HCT116 (cell line): ENCODE measurements at regions not wholly inside any gene's neighbourhood (a gene's known extent, or its start where the extent isn't known, plus 50 kb on each side); places are given as distances from the start of the nearest gene placed in this dataset.

ENCODE experiments used
- ATAC-seq: fragments of 200-7000 bp; cut with Tn5 transposase; 2 replicates; pipeline ENCODE4 v1.9.1; 2020; ENCODE audit warnings: mild to moderate bottlenecking, moderate library complexity
- BruUV-seq: library from RNA; stranded (reverse); fragments of 400-500 nt; replicated peaks from 2 replicates; lab custom pipeline; 2021; lab: Mats Ljungman, UMichigan
- CTCF ChIA-PET: fragments of 300-600 bp; sonication (Branson Sonifier 250); formaldehyde crosslinking; loops from one replicate; lab custom pipeline; 2021; ENCODE audit warnings: antibody characterized with exemption; lab: Charles Lee
- POLR2A ChIA-PET: fragments of 300-600, 350-600 bp; sonication (Branson Sonifier 250); formaldehyde crosslinking; loops from one replicate; lab custom pipeline; 2021; ENCODE audit warnings: antibody characterized with exemption; lab: Charles Lee
- RAD21 ChIA-PET, 2 experiments: fragments of 300-600 bp; sonication (Branson Sonifier 250); formaldehyde crosslinking; loops; one replicate each; lab custom pipeline; 2023; ENCODE audit warnings: low total read pairs in 2 of 2; ENCODE audit not compliant: uncharacterized antibody in 2 of 2, unreplicated experiment in 2 of 2, low non-redundant PET in 1 of 2; lab: Charles Lee
- DNase-seq: peaks from one replicate; pipeline ENCODE4 v3.0.0-alpha.2; 2010; ENCODE audit warnings: low read depth, low spot score
- H2AFZ ChIP-seq: fragments of 200-600 bp; shearing (Covaris generic), sonication (generic); 2 replicates; pipeline ENCODE4 v1.6.1; 2017; ENCODE audit warnings: low read depth, mixed run types, mixed read lengths, antibody characterized with exemption, low read length; ENCODE audit not compliant: poor library complexity, severe bottlenecking
- H3K27ac ChIP-seq: 2 replicates; pipeline ENCODE4 v1.5.1; 2012; ENCODE audit warnings: low read depth, low read length
- H3K27me3 ChIP-seq: fragments of 200-600 bp; sonication (generic); 2 replicates; pipeline ENCODE4 v1.6.1; 2016; ENCODE audit warnings: mixed run types, low read length, mixed read lengths; ENCODE audit not compliant: insufficient read depth
- H3K36me3 ChIP-seq, 2 experiments: fragments of 200-500 bp in 1 of 2; fragments of 200-600 bp in 1 of 2; sonication (Bioruptor generic) in 1 of 2; sonication (generic) in 1 of 2; 2 replicates each; pipeline versions ENCODE4 v1.5.1 to v1.6.1; 2014 to 2016; ENCODE audit warnings: low read length in 2 of 2, inconsistent platforms in 1 of 2, mixed read lengths in 1 of 2, mixed run types in 1 of 2; ENCODE audit not compliant: insufficient read depth in 2 of 2, control insufficient read depth in 1 of 2
- H3K4me1 ChIP-seq, 2 experiments: fragments of 200-600 bp in 1 of 2; sonication (generic) in 1 of 2; 2 replicates each; pipeline versions ENCODE4 v1.5.1 to v1.6.1; 2012 to 2017; ENCODE audit warnings: low read length in 2 of 2, inconsistent platforms in 1 of 2, mild to moderate bottlenecking in 1 of 2, mixed read lengths in 1 of 2, mixed run types in 1 of 2, moderate library complexity in 1 of 2; ENCODE audit not compliant: insufficient read depth in 2 of 2, control insufficient read depth in 1 of 2
- H3K4me2 ChIP-seq: fragments of 200-600 bp; sonication (generic); 2 replicates; pipeline ENCODE4 v1.6.1; 2017; ENCODE audit warnings: mixed run types, low read length, mixed read lengths
- H3K4me3 ChIP-seq, 2 experiments: fragments of 200-600 bp in 1 of 2; sonication (generic) in 1 of 2; replicated peaks in 1 of 2; 2 replicates each; pipeline ENCODE4 v1.5.1; 2011 to 2016; ENCODE audit warnings: low read length in 2 of 2, control low read depth in 1 of 2, low read depth in 1 of 2, mild to moderate bottlenecking in 1 of 2, mixed read lengths in 1 of 2, mixed run types in 1 of 2
- H3K79me2 ChIP-seq: fragments of 200-600 bp; sonication (generic); 2 replicates; pipeline ENCODE4 v1.6.1; 2017; ENCODE audit warnings: mild to moderate bottlenecking, mixed run types, low read length, moderate library complexity, mixed read lengths; ENCODE audit not compliant: insufficient read depth
- H3K9ac ChIP-seq: fragments of 200-600 bp; sonication (generic); 2 replicates; pipeline ENCODE4 v1.6.1; 2016; ENCODE audit warnings: low read length, mixed read lengths
- H3K9me2 ChIP-seq: fragments of 200-600 bp; sonication (generic), shearing (Covaris generic); 2 replicates; pipeline ENCODE4 v1.6.1; 2017; ENCODE audit warnings: mixed run types, mild to moderate bottlenecking, moderate library complexity; ENCODE audit not compliant: insufficient read depth
- H3K9me3 ChIP-seq, 2 experiments: fragments of 200-500 bp in 1 of 2; fragments of 200-600 bp in 1 of 2; sonication (Bioruptor generic) in 1 of 2; sonication (generic) in 1 of 2; 2 replicates each; pipeline ENCODE4 v1.6.1; 2014 to 2017; ENCODE audit warnings: low read length in 2 of 2, mixed read lengths in 2 of 2, inconsistent platforms in 1 of 2, low read depth in 1 of 2, mild to moderate bottlenecking in 1 of 2, mixed run types in 1 of 2, moderate library complexity in 1 of 2; ENCODE audit not compliant: control insufficient read depth in 1 of 2, insufficient read depth in 1 of 2
- H4K20me1 ChIP-seq: fragments of 200-600 bp; sonication (generic), shearing (Covaris generic); 2 replicates; pipeline ENCODE4 v1.6.1; 2017; ENCODE audit warnings: mixed run types, mild to moderate bottlenecking, moderate library complexity; ENCODE audit not compliant: insufficient read depth
- CTCF ChIP-seq, 3 experiments: fragments of 200-600 bp in 1 of 3; sonication (generic) in 1 of 3; IDR thresholded peaks in 2 of 3; conservative IDR thresholded peaks in 1 of 3; 2 replicates each; pipeline ENCODE4 v1.5.1; 2012 to 2017; ENCODE audit warnings: low read depth in 2 of 3, low read length in 2 of 3, antibody characterized with exemption in 1 of 3, borderline replicate concordance in 1 of 3, control low read depth in 1 of 3, mild to moderate bottlenecking in 1 of 3, mixed read lengths in 1 of 3, mixed run types in 1 of 3, moderate library complexity in 1 of 3; ENCODE audit not compliant: insufficient read depth in 1 of 3
- ELF1 ChIP-seq: IDR thresholded peaks from 2 replicates; pipeline ENCODE4 v1.6.1; 2012; ENCODE audit warnings: low read depth, borderline replicate concordance
- JUND ChIP-seq: IDR thresholded peaks from 2 replicates; pipeline ENCODE4 v1.6.1; 2012
- RAD21 ChIP-seq: IDR thresholded peaks from 2 replicates; pipeline ENCODE4 v1.6.1; 2012; ENCODE audit warnings: low read depth, mild to moderate bottlenecking
- REST ChIP-seq: IDR thresholded peaks from 2 replicates; pipeline ENCODE4 v1.6.1; 2012; ENCODE audit warnings: low read depth
- SIN3A ChIP-seq: IDR thresholded peaks from 2 replicates; pipeline ENCODE4 v1.6.1; 2012; ENCODE audit warnings: low read depth
- SRF ChIP-seq: IDR thresholded peaks from 2 replicates; pipeline ENCODE4 v1.6.1; 2012; ENCODE audit warnings: low read depth
- YY1 ChIP-seq: IDR thresholded peaks from 2 replicates; pipeline ENCODE4 v1.6.1; 2011; ENCODE audit warnings: low read length, low read depth, moderate library complexity, mild to moderate bottlenecking; ENCODE audit not compliant: insufficient replicate concordance; ENCODE audit errors: extremely low read depth
- intact Hi-C: fragments of 100-400 bp; cut with micrococcal nuclease; formaldehyde crosslinking; loops from 2 replicates; pipeline ENCODE4 v1.10.0; 2022

DNA sequence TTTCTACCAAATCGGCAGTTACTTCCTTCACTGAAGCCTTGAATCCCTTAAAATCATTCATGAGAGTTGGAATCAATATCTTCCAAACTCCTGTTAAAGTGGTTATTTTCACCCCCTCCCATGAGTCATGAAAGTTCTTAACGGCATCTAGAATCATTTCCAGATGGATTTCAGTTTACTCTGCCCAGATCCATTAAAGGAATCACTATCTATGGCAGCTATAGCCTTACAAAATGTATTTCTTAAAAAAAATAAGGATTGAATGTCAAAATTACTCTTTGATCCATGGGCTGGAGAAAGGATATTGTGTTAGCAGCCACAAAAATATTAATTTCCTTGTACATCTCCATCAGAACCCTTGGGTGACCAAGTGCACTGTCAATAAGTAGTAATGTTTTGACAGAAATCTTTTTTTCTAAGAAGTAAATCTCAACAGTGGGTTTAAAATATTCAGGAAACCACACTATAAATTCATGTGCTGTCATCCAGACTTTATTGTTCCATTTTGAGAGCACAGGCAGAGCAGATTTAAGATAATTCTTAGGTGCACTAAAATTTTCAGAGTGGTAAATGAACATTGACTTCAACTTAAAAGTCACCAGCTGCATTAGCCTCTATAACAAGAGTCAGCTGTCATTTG lies 767.7 kb downstream of the DTWD2 start:
- intact Hi-C loops, result no loop called here
- Histone ChIP-seq H3K4me1 (no peaks in the 10 kb centered on the region), H3K9ac (no peak overlapping the region), H3K4me2 (no peak overlapping the region), H3K4me3 (no peak overlapping the region), H3K79me2 (no peaks in the 10 kb centered on the region), H2AFZ (no peak overlapping the region), H3K9me2 (no peaks in the 10 kb centered on the region), H3K27ac (no peak overlapping the region), H3K27me3 (no peaks in the 10 kb centered on the region), H3K36me3 (no peaks in the 10 kb centered on the region), H3K9me3 (no peaks in the 10 kb centered on the region), H4K20me1 (no peaks in the 10 kb centered on the region; the same call in 1 of the 2 replicates)
- DNase-seq (no peak), ATAC-seq (no peak)
- ChIA-PET POLR2A (no interaction called here), CTCF (no interaction called here), RAD21 (no interaction called here)
- TF ChIP-seq SIN3A (no peak), YY1 (no peak), CTCF (IDR thresholded peaks at IDR 0.05 in 2 of 3, conservative IDR thresholded peaks at IDR 0.05 in 1 of 3; ENCODE audit: borderline replicate concordance in 1 of 3, insufficient read depth in 1 of 3, low read depth in 2 of 3, low read length in 2 of 3) (no peak)
- BruUV-seq, result no TSS peak

- Histone ChIP-seq H3K9ac (no peak overlapping the region), H3K4me2 (no peak overlapping the region), H3K27me3 (no peaks in the 10 kb centered on the region), H3K9me2 (no peaks in the 10 kb centered on the region), H4K20me1 (no peaks in the 10 kb centered on the region), H3K27ac (no peak overlapping the region), H2AFZ (no peak overlapping the region), H3K4me1 (no peaks in the 10 kb centered on the region), H3K4me3 (no peak overlapping the region), H3K9me3 (no peaks in the 10 kb centered on the region; a peak in 1 of 4 replicates), H3K36me3 (no peaks in the 10 kb centered on the region), H3K79me2 (no peaks in the 10 kb centered on the region)
- intact Hi-C loops, result no loop called here
- ATAC-seq (no peak), DNase-seq (no peak)
- RAD21 ChIA-PET, result no interaction called here
- BruUV-seq, result no TSS peak
- CTCF ChIA-PET, result no interaction called here
- POLR2A ChIA-PET, result no interaction called here
- no peak for TF ChIP-seq SRF
- no peak for TF ChIP-seq ELF1
- TF ChIP-seq CTCF (IDR thresholded peaks at IDR 0.05 in 2 of 3, conservative IDR thresholded peaks at IDR 0.05 in 1 of 3; ENCODE audit: borderline replicate concordance in 1 of 3, insufficient read depth in 1 of 3, low read depth in 2 of 3, low read length in 2 of 3), result no peak
- no peak for TF ChIP-seq YY1
- no peak for TF ChIP-seq JUND
- TF ChIP-seq RAD21, result no peak
- TF ChIP-seq REST, result no peak
These were observed 776.7 kb downstream of the DTWD2 start for GRCh38 chr5:118211606-118212005.
